ENCODE measurements at regions not wholly inside any gene's neighbourhood (a gene's known extent, or its start where the extent isn't known, plus 50 kb on each side); places are given as distances from the start of the nearest gene placed in this dataset.

DNA sequence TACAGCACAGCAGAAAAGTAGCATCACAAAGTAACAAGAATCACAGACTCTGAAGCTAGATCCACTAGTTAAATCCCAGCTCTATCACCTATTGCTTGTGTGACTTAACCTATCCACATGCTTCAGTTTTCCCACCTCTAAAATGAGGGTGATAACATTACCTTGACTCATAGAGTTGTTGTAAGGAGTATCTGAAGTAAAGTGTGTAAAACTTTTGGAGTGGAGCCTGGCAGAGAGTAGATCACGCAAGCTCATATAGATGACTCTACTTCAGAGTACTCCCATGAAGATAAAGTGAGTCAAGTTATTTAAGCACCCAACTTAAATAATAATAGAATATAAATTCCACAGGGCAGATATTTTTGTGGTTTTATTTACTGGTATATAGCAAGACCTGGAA lies 94.5 kb upstream of the FER start:
- in situ Hi-C loops (cut with HindIII; ENCODE audit: low pct_ligation_motif_present, low pct_unique_long_range_greater_than_20kb, low sequenced_read_pairs), result no loop called here
- no peak for DNase-seq

DNA sequence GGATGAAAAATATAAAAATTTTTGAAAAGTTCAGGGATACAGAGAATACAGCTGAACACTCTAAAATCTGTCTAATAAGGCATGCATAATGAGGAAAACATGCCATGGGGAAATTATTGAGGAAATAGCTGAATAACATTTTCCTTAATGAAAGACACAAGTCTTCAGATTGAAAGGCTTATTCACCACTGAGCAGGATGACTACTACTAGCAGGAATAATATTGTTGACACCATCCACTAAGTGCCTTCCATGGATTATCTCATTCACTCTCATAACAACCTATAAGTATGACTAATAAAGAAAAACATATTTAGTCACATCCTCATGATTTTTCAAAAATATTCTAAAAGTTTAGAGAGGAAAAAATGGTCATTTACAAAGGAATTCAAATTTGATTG lies 96.7 kb upstream of the FER start:
- DNase-seq, result no peak
- in situ Hi-C loops (cut with HindIII; ENCODE audit: low pct_ligation_motif_present, low pct_unique_long_range_greater_than_20kb, low sequenced_read_pairs), result no loop called here

DNA sequence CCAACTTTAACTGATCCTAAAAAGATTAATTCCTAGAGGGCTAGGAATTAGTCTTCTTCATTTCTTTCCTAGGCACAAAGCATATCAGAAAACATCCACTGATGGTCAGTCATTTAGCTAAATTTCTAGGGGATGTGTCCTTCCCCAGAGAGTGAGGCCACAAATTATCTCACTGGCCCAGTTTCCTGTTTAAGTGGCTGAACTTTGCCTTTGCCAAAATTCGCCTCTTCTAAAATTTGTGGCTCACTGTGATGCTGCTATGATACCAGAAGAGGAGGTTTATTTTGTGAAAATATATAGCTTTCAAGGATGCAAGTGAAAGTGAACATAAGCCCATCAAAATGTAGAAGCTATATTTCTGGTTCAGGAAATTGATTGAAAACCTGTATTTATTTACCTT lies 98.1 kb upstream of the FER start:
- no peak for DNase-seq
- in situ Hi-C loops (cut with HindIII; ENCODE audit: low pct_ligation_motif_present, low pct_unique_long_range_greater_than_20kb, low sequenced_read_pairs), result no loop called here

DNA sequence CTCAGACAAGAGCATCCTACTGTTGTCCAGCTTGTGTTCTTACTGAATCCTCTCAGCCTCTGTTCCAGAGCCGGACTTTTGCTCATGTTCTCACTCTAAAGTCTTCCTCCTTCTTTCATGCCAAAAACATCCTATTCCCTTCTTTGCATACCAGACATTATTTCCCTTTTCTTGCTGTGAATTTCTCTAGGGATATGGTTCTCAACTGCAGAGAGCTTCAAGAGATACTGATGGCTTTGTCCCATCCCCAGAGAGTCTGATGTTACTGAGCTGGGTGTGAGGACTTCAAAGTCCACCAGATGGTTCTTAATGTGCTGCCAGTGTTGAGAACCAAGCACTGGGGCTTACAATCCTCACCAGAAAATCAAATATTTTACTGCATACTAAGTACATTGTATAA lies 98.6 kb upstream of the FER start:
- in situ Hi-C loops (cut with HindIII; ENCODE audit: low pct_ligation_motif_present, low pct_unique_long_range_greater_than_20kb, low sequenced_read_pairs), result no loop called here

DNA sequence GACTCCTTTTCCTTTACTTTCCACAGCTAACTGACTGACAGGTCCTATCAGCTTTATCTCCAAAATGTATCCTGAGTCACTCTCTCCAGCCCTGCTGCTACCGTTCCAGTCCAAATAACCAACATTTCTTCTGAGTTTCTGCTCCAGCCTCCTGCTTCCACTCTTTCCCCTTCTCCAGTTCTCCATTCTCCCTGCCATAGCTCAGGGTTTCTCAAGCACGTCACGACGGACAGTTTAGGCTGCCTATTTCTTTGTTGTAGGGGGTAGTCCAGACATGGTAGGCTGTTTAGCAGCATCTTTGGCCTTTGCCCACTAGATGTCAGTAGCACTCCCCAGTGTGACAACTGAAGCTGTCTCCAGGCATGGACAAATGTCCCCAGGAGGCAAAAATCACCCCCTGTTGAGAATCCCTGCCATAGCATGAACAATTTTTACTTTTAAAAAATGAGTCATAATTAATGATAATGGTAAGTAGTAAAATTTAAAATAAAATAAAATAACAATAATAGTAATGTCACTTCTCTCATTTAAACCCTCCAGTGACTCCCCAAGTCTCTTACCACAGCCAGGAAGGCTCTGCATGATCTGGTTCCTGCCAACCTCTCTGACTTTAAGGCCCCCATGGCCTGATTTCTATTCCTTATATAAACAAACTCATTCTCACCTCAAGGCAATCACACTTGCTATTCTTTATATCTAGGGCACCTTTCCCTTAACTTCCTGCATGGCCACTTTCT lies 105.4 kb upstream of the FER start:
- in situ Hi-C loops (cut with HindIII; ENCODE audit: low pct_ligation_motif_present, low pct_unique_long_range_greater_than_20kb, low sequenced_read_pairs), result no loop called here
- DNase-seq, result peak; percentile 54

More for the DNA sequence above, 98.6 kb upstream of the FER start:
- DNase-seq, result no peak

DNA sequence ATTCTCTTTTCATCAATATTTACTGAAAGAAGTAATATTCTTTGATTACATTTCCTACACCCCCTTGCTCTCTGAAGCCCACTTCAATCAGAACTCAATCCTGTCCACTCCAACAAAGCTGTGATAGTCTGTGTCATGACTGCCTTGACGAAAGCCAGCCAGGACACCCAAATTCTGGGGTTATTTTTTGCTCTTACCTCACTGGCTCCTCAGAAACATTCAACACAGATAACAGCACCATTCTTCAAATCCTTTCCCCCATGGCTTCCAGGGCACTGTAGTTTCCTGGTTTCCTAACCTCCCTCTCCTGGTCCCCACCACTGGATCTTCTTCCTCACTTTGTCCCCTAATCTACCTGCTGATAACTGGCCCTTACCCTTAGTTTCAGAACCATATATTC lies 106.1 kb upstream of the FER start:
- in situ Hi-C loops (cut with HindIII; ENCODE audit: low pct_ligation_motif_present, low pct_unique_long_range_greater_than_20kb, low sequenced_read_pairs), result no loop called here

DNA sequence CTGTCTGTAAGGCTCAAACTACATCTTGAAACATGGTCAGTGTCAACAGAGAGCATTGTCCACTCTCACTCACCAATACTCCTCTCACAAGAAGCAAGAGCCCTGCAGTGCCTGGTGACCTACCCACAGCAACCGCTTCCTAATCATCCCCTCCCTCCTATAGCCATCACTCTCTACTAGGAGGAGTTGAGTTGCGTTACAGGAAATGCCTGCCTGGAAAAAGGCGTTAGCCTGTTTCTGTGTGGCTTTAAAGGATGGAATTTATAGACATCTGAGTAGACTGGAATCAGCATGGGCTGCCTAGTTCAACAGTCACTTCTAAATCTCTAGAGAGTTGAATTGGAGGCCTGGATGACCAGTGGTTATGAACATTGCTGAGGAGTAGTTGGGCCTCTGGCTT lies 108.3 kb upstream of the FER start:
- no peak for DNase-seq
- in situ Hi-C loops (cut with HindIII; ENCODE audit: low pct_ligation_motif_present, low pct_unique_long_range_greater_than_20kb, low sequenced_read_pairs), result no loop called here

More for the DNA sequence above, 106.1 kb upstream of the FER start:
- DNase-seq, result no peak

DNA sequence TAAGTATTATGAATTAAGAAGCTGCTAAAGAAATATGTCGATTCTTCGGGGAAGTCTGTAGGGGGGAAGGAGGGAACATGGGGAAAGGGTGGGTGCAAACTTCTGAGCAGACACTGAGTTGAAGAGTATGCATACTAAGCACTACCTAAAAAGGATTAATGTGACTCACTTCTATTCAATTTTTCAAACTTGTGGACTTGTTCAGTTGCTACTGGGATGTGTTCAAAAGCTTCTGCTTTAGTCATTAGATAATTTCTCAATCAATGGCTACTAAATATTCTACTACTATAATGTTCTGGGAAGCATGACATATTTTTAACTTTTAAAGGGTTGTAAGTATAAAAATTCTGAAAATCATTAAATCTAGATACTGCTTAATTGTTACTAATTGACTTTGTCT lies 109.7 kb upstream of the FER start:
- in situ Hi-C loops (cut with HindIII; ENCODE audit: low pct_ligation_motif_present, low pct_unique_long_range_greater_than_20kb, low sequenced_read_pairs), result no loop called here
- DNase-seq, result no peak

DNA sequence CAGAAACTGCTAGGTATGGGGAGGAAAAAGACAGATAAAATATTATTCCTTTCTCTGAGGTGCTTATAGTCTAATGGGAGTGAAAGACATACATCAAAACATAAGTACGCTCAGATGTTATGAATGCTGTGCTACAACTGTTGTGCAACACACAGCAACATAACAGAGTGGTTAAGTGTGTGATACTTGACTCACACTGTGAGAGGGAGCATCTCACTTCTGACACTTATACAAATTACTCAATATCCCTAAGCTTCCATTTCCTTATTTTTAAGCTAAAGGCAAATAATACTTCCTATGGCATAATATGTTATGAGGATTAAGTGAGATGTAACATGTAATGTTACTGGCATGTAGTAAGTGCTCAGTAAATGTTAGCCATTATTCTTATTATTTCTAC lies 110.6 kb upstream of the FER start:
- DNase-seq, result no peak
- in situ Hi-C loops (cut with HindIII; ENCODE audit: low pct_ligation_motif_present, low pct_unique_long_range_greater_than_20kb, low sequenced_read_pairs), result no loop called here

DNA sequence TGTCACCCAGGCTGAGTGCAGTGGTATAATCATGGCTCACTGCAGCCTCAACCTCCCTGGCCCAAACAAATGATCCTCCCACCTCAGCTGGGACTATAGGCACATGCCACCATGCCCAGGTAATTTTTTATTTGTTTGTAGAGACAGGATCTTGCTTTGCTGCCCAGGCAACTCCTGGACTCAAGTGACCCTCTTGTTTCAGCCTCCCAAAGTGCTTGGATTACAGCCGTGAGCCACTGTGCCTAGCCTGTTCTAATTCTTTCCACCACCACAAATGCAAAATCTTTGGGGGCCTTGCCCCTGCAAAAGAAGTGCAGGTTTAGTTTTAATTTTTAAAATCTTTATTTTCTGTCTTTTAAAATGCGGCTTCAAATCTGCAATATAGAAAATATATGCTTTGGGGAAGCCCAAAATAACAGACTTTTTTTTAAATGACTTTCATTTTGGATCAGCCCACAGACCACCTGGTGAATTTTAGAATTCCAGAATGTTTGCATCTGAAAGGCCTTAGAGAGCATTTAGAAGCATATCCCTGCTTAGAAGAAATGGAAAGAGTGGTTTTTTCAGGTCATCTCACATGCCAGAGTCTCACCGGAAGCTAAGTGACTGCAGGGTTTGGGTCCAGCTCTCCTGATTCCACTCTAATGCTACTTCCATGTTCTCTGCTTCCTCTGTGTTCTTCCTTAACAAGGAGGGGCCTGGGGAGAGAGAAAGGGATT lies 111.4 kb upstream of the FER start:
- no peak for DNase-seq
- in situ Hi-C loops (cut with HindIII; ENCODE audit: low pct_ligation_motif_present, low pct_unique_long_range_greater_than_20kb, low sequenced_read_pairs), result no loop called here

DNA sequence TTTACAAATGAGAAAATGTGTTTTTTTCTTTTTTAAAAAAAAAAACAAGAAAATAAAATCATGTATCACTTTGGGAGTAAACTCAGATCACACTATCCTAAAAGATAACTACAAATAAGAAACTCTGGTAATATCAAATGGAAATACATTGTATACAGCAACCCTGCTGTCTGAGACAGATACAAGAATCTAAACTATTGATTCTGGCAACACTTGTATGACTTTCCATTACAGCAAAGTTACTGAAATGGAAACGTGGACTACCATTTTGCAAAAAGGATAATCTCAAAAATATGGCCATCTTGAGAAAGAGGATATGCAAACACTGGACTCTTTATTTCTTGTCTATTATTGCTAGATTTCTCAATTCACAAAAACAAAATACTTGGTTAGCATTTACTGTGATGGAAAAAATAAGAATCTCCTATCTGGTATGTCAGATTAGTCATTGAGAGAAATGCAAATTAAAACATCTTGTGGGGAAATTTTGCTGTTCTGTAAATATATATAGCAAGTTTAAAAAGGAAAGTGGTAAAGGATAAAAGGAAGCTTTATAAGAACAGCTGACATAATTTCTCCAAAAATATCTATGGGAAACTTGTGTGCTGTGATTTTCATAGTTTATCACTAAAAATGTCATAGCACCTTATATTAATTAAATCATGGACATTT lies 112.9 kb upstream of the FER start:
- DNase-seq, result no peak
- in situ Hi-C loops (cut with HindIII; ENCODE audit: low pct_ligation_motif_present, low pct_unique_long_range_greater_than_20kb, low sequenced_read_pairs), result no loop called here

DNA sequence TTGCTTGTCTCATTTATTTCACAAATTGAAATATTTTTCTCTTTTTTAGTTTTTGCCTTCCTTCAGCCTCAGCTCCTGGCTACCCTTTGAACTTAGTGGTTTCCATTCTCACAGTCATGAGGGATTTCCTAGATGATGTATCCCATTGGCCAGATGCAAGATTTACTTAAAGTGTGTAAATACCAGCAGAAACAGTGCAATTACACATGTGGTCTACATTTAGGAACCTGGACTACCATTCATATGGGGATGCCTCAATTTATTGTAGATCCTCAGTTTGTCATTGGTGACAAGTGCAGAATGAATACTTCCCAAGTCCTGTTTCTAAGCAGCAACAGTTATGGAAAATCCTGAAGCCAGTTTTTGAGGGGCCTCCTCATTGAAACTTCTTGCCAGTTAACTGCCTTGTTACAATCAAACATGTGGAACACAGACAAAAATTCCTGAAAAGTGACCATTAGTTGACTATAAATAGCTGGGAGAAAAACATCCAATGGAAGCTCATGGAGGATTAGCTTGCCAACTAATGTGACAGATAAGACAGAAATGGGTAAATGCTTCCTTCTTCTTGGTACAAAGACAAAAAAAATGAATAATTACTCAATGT lies 113.6 kb upstream of the FER start:
- in situ Hi-C loops (cut with HindIII; ENCODE audit: low pct_ligation_motif_present, low pct_unique_long_range_greater_than_20kb, low sequenced_read_pairs), result no loop called here
- no peak for DNase-seq

DNA sequence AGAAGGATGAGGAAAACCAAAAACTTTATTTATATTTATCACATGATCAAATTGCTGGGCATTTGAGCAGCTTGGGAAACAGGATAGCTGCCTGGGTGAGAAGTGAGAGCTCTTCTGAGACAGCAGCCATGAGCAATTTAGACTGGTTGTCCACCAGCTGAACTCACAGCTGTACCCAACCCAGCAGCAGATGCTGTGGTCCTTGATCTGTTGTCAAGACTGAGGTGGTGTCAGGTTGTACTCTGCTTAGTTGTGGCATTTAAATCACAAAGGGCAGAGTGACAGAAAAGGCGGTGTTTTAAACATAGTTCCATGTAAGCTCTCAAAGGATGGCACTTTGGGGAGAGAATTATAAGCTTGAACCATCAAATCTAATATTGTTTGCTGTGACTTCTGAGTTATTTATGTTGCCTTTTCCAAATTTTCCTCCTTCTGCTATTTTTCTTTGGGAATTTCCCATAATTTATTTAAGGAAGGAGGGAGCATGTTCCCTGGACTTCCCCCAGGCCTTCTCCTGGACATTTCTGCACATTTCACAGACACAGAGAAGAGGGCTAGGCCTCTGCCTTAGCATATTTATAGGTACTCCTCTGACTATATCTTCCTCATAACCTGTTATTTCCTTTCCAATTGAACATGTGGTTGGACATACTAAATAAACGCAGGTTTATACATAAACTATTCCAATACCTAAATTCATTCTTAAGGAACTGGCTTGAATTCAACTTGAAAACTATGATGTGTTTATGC lies 117.7 kb upstream of the FER start:
- in situ Hi-C loops (cut with HindIII; ENCODE audit: low pct_ligation_motif_present, low pct_unique_long_range_greater_than_20kb, low sequenced_read_pairs), result no loop called here
- no peak for DNase-seq

DNA sequence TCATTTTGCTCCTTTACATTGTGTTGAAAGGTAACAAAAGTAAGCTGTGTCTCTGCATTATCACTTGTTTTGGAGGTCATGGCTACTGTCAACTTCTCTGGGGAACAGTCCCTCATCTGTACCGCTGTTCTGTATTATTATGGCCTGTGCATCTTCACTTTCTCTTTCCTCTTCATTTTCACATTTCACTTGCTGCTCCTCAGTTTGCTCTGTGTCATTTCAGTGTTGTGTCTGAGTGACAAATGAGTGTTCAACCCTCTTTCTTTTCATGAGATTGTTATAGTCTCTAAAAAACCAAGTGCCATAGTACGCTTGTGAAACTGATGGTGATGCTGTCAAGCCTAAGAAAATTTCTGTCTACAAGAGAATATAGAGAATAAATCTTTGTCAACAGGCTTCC lies 122.0 kb upstream of the FER start:
- in situ Hi-C loops (cut with HindIII; ENCODE audit: low pct_ligation_motif_present, low pct_unique_long_range_greater_than_20kb, low sequenced_read_pairs), result no loop called here
- DNase-seq, result no peak

DNA sequence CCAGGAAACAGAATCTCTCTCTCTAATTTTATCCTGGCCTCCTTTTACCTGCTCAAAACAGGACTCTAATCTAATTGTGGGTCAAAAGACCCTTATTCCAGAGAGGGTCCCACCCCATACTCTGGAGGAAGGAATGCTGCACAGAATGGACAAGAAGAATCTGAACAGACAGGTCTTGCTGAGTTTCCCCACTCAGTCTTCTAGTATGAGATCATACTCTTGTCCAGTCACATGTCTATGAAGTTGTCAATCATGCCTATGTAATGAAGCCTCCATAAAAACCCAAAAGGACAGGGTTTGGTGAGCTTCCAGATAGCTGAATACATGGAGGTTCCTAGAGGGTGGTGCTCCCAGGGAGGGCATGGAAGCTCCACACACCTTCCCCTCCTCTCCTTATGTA lies 123.9 kb upstream of the FER start:
- in situ Hi-C loops (cut with HindIII; ENCODE audit: low pct_ligation_motif_present, low pct_unique_long_range_greater_than_20kb, low sequenced_read_pairs), result no loop called here
- no peak for DNase-seq

DNA sequence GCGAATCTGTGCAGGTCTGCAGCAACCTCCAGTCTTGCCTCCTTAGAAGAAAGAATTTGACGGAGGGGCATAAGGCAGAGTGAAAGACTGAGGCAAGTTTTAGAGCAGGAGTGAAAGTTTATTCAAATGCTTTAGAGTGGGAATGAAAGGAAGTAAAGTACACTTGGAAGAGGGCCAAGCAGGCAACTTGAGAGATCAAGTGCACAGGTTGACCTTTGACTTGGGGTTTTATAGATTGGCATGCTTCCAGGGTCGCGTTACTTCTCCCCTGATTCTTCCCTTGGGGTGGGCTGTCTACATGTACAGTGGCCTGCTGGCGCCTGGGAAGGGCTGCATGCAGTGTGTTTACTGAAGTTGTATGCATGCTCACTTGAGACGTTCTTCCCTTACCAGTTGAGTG lies 127.2 kb upstream of the FER start:
- no peak for DNase-seq
- in situ Hi-C loops (cut with HindIII; ENCODE audit: low pct_ligation_motif_present, low pct_unique_long_range_greater_than_20kb, low sequenced_read_pairs), result no loop called here

DNA sequence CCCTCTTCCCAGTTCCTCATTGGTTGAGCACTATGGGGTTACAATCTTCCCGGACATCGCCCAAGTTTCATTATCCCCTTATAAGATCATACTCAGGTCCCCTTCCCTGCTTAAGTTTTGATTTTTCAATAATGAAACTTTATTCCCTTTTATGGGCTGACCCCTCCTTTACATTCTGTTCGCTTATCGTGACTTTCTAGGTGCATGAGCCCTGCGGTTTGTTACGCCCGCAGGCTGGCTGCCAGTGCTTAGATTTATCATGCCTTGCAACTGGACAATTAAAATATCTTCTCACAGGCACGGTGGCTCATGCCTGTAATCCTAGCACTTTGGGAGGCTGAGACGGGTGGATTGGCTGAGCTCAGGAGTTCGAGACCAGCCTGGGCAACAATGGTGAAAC lies 127.9 kb upstream of the FER start:
- no peak for DNase-seq
- in situ Hi-C loops (cut with HindIII; ENCODE audit: low pct_ligation_motif_present, low pct_unique_long_range_greater_than_20kb, low sequenced_read_pairs), result no loop called here

DNA sequence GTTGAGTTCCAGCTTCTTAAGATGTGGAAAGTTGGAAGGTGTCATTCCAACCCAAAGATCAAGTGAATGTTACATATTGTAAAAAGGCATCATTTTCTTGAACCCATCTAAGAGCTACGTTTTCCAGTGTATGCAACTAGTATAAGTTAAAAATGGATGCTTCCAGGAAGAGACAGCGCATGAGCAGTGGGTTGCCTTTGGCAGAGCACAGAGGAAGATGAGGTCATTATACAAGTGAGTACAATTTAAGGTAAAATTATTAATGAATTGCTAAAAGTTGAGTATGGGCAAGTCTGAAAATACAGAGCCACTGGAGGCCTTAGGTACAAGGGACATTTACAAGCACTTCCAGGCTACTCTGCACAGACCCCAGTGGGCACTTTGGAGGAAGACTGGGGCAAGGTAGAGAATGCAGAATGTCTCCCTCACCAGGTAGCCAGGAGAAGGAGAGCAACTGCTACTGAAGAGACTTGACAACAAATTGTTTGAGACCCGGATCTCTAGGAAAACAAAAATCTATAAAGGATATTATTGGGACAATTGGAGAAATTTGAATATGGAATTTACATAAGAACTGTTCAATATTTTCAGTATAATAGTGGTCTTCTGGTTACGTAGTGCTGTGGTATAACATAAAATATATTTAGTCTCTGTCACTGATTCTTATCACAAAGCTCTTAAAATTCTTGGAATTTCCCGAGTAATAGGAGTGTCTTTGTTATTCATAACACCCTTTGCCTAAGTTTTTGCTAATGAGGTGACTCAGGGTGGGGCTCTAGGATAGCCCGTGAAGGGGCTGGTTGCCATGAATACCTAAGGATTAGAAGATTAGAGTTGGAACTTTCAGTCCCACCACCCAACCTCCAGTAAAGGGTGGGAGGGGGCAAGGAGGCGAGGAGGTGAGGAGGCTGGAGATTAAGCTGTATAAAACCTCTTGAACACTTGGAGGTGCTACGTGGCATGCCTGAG lies 129.9 kb upstream of the FER start:
- no peak for DNase-seq
- in situ Hi-C loops (cut with HindIII; ENCODE audit: low pct_ligation_motif_present, low pct_unique_long_range_greater_than_20kb, low sequenced_read_pairs), result no loop called here
